GM18517 (cell line): ENCODE measurements at regions not wholly inside any gene's neighbourhood (a gene's known extent, or its start where the extent isn't known, plus 50 kb on each side); places are given as distances from the start of the nearest gene placed in this dataset.

ENCODE experiments used
- ATAC-seq: cut with Tn5 transposase; IDR thresholded peaks from one replicate; pipeline ENCODE4 v1.9.1; 2021; ENCODE audit warnings: mild to moderate bottlenecking, moderate library complexity; ENCODE audit not compliant: unreplicated experiment

DNA sequence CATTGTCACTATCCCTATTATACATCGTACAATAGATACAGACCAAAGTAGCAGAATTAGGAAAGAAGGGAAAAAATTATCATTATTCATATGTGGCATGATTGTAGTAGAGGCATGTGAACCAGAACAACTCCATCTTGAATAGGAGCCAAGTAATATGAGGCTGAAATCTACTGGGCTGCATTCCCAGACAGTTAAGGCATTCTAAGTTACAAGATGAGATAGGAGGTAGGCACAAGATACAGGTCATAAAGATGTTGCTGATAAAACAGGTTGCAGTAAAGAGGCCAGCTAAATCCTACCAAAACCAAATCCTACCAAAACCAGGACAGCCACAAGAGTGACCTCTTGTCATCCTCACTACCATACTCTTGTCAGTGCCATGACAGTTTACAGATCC lies 1035.4 kb upstream of the SEMA6D start:
- no peak for ATAC-seq

DNA sequence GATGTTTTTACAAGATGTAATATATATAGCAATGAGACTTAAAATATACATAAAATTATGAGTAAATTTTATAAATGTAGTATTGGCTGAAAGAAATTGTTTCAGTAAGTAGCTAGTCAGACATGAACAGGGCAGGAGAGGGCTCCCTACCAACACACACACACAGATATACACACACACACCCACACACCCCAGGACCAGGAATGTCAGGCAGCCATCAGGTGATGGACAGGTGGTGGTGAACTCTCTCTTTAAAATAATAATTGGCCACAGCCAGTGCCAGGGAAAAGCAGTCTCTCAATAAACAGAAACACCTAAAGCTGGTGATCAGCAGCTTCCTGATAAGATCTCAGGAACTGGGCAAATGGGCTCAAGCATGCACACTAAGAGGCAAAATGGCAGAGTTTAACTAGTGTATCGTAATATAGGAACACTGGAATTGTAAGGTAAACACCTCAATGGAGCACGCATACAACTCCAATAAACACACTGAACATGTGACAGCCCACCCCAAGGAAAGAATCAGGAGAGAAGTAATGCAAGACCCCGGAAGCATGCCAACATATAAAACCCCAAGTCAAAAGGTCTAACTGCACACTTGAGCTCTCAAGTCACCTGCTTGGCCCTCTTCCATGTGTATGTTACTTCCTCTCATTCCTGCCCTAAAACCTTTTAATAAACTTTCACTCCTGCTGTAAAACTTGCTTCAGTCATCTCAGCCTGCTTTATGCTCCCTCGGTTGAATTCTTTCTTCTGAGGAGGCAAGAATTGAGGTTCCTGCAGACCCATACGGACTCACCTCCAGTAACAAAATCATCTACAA lies 1034.1 kb upstream of the SEMA6D start:
- no peak for ATAC-seq

DNA sequence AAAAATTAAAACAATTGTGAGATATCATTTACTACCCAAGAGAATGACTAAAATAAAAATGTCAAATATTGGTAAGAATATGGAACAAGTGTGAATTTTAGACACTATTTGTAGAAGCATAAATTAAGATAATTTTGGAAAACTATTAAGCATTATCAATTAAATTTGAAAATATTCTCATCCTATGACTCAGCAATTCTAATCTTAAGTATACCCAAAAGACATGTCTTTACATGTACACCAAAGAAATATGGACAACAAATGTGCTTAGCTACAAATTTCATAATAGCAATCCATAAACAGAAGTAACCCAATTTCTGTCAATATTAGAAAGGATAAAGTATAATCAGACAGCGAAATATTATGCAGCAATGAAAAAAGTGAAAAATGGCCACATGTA lies 1032.2 kb upstream of the SEMA6D start:
- ATAC-seq, result no peak

GRCh38 chr15:46685681-46686080 lies 1031.6 kb upstream of the SEMA6D start:
- no peak for ATAC-seq

DNA sequence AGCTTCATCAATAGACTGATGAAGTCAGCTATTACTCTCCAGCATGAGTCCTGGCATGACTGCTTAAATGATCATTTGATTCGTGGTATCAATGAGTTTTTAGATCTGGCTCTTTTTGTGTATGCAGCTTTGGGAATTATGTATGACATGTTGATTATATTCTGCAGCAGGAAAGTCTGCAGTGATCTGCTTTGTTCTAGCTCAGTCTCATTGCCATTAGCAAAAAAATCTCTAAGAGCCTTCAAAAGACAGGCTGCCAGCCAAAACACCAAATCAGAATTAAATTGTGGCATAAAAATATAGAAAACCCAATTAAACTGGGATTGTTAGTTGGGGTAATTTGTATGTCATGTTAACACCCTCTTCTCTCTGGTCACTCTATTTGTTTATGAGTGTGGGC lies 1021.0 kb upstream of the SEMA6D start:
- ATAC-seq, result no peak

- no peak for ATAC-seq
Observed at GRCh38 chr15:46701346-46701745, 1016.0 kb upstream of the SEMA6D start.

GRCh38 chr15:46701896-46702295 lies 1015.4 kb upstream of the SEMA6D start:
- no peak for ATAC-seq

DNA sequence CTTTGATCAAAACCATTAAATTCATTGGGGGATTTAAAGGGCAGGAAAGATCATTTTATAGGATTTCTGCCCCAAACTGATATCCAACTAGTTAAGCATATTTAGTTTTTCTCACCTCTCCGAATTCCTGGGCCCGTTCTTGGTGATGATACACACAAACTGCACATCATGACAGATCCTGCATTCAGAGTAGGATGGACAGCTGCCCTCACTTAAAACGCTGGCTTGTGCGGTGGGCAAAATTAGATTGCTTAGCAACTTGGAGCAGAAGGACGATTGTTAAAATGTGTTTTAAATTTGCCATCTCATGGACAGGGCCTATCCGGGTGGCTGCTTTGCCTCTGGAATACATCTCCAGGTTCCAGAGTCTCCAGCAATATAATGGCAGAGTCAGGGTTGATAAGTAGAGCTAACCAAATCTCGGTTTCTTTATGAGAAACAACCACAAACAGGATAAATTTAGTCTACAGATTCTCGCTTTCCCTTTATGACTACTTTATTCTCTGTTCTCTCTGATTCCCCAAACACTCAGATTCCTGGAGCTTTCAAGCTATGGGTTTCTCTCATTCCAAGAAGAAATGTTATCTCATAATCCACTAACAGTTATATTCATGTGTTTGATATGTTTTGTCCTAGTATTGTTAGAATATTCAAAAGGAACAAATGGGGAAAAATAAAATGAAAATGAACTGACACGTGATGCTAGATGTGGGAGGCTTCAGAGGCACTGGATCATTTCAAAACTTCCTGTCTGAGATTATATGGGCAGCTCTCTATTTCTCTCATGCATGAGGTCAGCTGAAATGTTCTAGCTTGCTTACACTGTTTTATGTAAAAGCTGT lies 1014.1 kb upstream of the SEMA6D start:
- ATAC-seq, result no peak

DNA sequence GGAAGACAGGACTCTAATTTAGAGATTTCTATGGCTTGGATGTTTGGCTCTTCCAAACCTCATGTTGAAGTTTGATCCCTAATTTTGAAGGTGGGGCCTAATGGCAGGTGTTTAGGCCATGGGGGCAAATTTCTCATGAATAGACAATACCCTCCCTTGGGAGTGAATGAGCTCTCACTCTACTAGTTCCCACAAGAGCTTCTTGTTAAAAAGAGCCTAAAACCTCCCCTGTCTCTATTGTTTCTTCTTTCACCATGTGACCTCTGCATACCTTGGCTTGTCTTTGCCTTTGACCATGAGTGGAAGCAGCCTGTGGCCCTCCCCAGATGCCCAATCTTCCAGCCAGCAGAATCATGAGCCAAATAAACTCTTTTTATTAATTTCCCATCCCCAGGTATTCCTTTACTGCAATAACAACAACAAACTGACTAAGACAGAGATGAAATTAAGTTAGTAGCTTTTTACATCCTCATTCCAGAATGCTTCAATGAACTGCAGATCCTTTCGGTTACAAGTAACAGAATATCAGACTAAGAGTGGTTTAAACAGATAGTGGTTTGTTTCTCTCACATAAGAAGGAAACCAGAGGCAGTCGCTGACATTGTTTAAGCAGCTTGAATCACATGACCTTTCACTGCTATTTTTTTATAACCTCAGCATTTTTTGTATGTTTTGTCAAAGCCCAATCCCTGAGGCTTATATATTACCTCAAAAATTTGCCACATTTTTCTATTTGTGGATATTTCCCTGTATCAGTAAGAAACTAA lies 1013.3 kb upstream of the SEMA6D start:
- no peak for ATAC-seq

DNA sequence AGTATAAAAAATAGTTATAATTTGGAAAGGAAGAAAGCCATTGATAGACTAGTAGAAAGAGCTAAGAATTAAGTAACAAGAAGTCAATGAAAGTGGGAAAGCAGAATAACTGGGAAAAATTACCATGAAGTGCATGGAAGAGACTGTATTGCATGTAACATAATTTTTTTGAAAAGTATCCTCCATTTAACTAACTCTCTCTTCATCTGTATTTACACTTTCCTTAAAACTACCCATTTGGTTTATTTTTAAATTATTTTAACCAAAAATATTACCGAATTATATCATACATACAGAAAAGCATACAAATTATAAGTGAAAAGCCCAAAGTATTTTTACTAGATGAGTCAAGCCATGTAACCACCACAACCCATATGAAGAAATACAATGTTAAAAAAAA lies 1009.9 kb upstream of the SEMA6D start:
- ATAC-seq, result no peak

DNA sequence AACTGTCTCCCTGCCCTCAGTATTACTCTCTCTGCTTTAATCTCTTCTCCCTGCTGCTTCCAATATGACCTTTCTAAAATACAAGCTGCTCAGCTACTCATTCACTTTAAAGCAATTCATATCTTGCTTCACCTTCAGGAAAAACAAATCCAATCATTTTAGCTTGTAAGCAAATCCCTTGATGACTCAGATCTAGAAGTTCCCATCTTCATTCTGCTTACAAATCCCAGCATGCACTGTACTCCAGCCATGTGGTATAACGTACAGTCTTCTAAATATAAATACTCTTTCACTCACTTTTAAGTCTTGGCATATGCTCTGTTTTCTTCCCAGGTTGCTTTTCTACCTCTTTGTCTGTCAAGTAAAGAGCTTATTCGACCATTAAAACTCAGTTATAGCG lies 1009.1 kb upstream of the SEMA6D start:
- ATAC-seq, result no peak

GRCh38 chr15:46709460-46710083 lies 1007.7 kb upstream of the SEMA6D start:
- no peak for ATAC-seq

DNA sequence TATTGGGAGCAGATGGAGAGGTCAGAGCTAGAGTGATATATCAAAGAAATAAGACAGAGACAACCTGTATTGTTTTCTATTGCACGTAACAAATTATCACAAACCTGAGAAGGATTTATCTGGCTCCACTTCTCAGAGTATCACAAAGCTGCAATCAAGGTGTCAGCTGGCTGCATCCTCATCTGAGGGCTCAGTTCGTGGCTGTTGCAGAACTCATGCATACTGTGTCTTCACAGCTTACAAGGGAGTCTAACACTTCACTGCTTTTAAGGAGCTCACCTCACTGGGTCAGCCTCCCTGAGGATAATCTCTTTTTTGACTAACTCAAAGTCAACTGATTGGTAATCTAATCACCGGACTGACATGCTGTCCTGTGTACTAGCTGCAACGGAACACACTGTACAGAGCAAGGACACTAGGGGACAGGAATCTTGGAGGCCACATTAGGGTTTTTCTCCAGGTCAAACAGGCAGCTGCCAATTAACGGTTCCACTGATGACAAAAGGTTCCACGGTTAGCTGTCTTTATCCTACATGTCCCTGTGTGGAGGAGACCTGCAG lies 1006.8 kb upstream of the SEMA6D start:
- ATAC-seq, result no peak

GRCh38 chr15:46713045-46713444 lies 1004.3 kb upstream of the SEMA6D start:
- no peak for ATAC-seq

- ATAC-seq, result no peak
Observed at GRCh38 chr15:46714950-46715349, 1002.4 kb upstream of the SEMA6D start.

DNA sequence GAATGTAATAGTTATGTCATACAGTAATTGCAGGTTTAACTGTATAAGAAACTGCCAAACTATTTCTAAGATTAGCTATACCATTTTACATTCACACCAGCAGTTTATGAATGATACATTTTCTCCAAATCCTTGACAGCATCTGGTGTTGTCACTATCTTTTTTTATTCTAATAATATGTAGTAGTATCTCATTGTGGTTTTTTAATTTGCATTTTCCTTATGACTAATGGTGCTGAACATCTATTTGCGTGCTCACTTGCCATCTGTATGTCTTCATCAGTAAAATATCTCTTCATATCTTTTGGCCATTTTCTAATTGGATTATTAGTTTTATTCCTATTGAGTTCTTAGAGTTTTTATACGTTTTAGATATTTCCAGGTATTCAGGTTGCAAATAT lies 994.0 kb upstream of the SEMA6D start:
- no peak for ATAC-seq

GRCh38 chr15:46732060-46732459 lies 985.2 kb upstream of the SEMA6D start:
- no peak for ATAC-seq

- ATAC-seq, result no peak
Observed at GRCh38 chr15:46735115-46735514, 982.2 kb upstream of the SEMA6D start.

DNA sequence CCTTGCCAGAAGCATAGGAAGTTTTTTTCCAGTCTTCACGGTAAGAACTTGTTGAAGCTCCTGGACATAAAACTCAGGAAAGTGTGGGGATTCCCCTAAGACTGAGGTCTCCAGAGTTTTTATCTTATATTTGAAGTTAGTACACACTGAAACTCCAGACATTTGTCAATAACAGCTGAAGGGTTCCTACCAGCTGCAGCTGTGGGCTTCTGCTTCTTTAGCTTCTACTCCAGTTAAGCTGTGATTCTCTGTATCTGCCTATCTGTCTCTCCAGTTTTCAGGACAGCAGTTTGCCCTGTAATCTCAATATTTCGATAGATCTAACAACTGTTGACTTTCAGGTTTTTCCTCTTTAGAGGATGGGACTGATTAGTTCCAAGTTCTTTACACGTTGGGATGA lies 966.0 kb upstream of the SEMA6D start:
- ATAC-seq, result no peak

DNA sequence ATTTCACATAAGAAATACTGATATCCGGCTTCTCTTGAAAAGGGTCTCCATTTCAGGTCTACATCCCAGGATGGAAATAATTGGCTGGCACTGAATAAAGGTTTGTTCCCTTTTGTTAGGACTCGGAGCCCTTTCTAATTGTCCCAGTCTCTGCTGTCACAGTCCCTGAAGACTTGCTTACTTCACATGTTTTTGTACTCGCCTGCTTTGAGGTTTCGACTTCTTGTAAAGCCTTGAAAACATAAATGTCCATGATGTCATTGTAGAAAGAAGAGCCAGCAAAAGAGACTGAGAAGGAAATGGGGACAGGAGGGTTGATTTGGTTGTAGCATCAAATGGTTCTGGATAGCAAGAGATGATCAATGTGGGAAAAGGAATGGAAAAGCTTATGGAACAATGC lies 963.4 kb upstream of the SEMA6D start:
- no peak for ATAC-seq

GRCh38 chr15:46763091-46763490 lies 954.2 kb upstream of the SEMA6D start:
- no peak for ATAC-seq
